SJCRH30 (cell line): ENCODE measurements at regions not wholly inside any gene's neighbourhood (a gene's known extent, or its start where the extent isn't known, plus 50 kb on each side); places are given as distances from the start of the nearest gene placed in this dataset.
"Not testable (repeated sequence)": the region's sequence is repeated elsewhere in the genome, so short reads cannot be mapped to it uniquely, and the experiment has no call there.

Source experiments
- DNase-seq, 2 experiments: peaks; one replicate each; pipeline ENCODE4 v3.0.0-alpha.2; 2015 to 2020
- H3K27ac ChIP-seq: fragments of 250-450 bp; sonication (Bioruptor Pico); 2 replicates; pipeline ENCODE4 v1.5.1; 2020; ENCODE audit warnings: mild to moderate bottlenecking, moderate library complexity
- H3K27me3 ChIP-seq: fragments of 250-450 bp; sonication (Bioruptor Pico); 2 replicates; pipeline ENCODE4 v1.5.1; 2020; ENCODE audit warnings: mild to moderate bottlenecking, moderate library complexity
- H3K36me3 ChIP-seq: fragments of 250-450 bp; sonication (Bioruptor Pico); 2 replicates; pipeline ENCODE4 v1.5.1; 2020; ENCODE audit warnings: mild to moderate bottlenecking, moderate library complexity
- H3K4me1 ChIP-seq: fragments of 250-450 bp; sonication (Bioruptor Pico); 2 replicates; pipeline ENCODE4 v1.5.1; 2020; ENCODE audit warnings: mild to moderate bottlenecking, moderate library complexity
- H3K4me3 ChIP-seq: fragments of 250-450 bp; sonication (Bioruptor Pico); 2 replicates; pipeline ENCODE4 v1.5.1; 2020; ENCODE audit warnings: mild to moderate bottlenecking, moderate library complexity
- H3K9me3 ChIP-seq: fragments of 250-450 bp; sonication (Bioruptor Pico); replicated peaks from 2 replicates; pipeline ENCODE4 v1.5.1; 2020; ENCODE audit warnings: mild to moderate bottlenecking, moderate library complexity

DNA sequence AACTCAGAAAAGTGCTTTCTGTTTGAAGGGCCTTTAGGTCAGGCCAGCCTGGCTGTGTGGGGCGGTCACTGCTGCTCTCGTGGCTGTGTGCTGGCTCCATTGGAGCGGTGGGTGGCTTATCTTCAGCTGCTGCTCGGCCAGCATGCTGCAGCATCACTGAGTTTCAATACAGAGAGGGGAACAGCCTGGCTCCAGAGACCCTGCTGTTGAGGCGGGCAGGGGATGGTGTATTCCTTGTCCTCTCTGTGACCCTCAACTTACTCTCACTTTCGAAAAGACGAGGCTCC, 248.5 kb upstream of the ONECUT1 start:
- H3K4me3 ChIP-seq, result no peak overlapping the region
- H3K36me3 ChIP-seq, result no peaks in the 10 kb centered on the region
- no peak for DNase-seq
- no peak overlapping the region for H3K27ac ChIP-seq
- no peaks in the 10 kb centered on the region for H3K27me3 ChIP-seq
- H3K4me1 ChIP-seq, result no peaks in the 10 kb centered on the region
- H3K9me3 ChIP-seq, result no peaks in the 10 kb centered on the region

- Histone ChIP-seq H3K27ac (no peak overlapping the region), H3K36me3 (no peaks in the 10 kb centered on the region), H3K4me1 (no peaks in the 10 kb centered on the region), H3K27me3 (no peaks in the 10 kb centered on the region), H3K4me3 (no peak overlapping the region), H3K9me3 (no peaks in the 10 kb centered on the region)
- no peak for DNase-seq
Measured at GRCh38 chr15:53037904-53038654, 247.9 kb upstream of the ONECUT1 start.

GRCh38 chr15:53036641-53037040, 246.5 kb upstream of the ONECUT1 start:
- H3K27ac ChIP-seq, result no peak overlapping the region
- H3K4me3 ChIP-seq, result no peak overlapping the region
- no peaks in the 10 kb centered on the region for H3K9me3 ChIP-seq
- H3K27me3 ChIP-seq, result no peaks in the 10 kb centered on the region
- H3K4me1 ChIP-seq, result no peaks in the 10 kb centered on the region
- no peaks in the 10 kb centered on the region for H3K36me3 ChIP-seq
- no peak for DNase-seq

GRCh38 chr15:53034767-53035245, 244.7 kb upstream of the ONECUT1 start:
- Histone ChIP-seq H3K27me3 (no peaks in the 10 kb centered on the region), H3K27ac (no peak overlapping the region), H3K36me3 (no peaks in the 10 kb centered on the region), H3K4me3 (no peak overlapping the region), H3K4me1 (no peaks in the 10 kb centered on the region), H3K9me3 (no peaks in the 10 kb centered on the region)
- DNase-seq, result no peak

GRCh38 chr15:53033709-53034108, 243.6 kb upstream of the ONECUT1 start:
- DNase-seq, result no peak
- no peak overlapping the region for H3K4me3 ChIP-seq
- no peaks in the 10 kb centered on the region for H3K36me3 ChIP-seq
- no peak overlapping the region for H3K27ac ChIP-seq
- no peaks in the 10 kb centered on the region for H3K4me1 ChIP-seq
- no peaks in the 10 kb centered on the region for H3K9me3 ChIP-seq
- H3K27me3 ChIP-seq, result no peaks in the 10 kb centered on the region

- DNase-seq, result no peak
- no peaks in the 10 kb centered on the region for H3K27me3 ChIP-seq
- H3K4me1 ChIP-seq, result no peaks in the 10 kb centered on the region
- no peak overlapping the region for H3K4me3 ChIP-seq
- no peaks in the 10 kb centered on the region for H3K36me3 ChIP-seq
- no peaks in the 10 kb centered on the region for H3K9me3 ChIP-seq
- no peak overlapping the region for H3K27ac ChIP-seq
Measured at GRCh38 chr15:53031469-53031868, 241.3 kb upstream of the ONECUT1 start.

DNA sequence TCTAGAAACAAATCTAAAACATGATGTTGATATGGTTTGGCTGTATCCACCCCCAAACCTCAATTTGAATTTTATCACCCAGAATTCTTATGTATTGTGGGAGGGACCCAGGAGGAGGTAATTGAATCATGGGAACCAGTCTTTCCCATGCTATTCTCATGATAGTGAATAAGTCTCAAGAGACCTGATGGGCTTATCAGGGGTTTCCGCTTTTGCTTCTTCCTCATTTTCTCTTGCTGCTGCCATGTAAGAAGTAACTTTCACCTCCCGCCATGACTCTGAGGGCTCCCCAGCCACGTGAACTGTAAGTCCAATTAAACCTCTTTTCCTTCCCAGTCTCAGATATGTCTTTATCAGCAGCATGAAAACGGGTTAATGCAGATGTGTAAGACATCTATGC, 232.7 kb upstream of the ONECUT1 start:
- no peak overlapping the region for H3K27ac ChIP-seq
- no peaks in the 10 kb centered on the region for H3K9me3 ChIP-seq
- no peak for DNase-seq
- H3K4me3 ChIP-seq, result no peak overlapping the region
- no peaks in the 10 kb centered on the region for H3K36me3 ChIP-seq
- no peaks in the 10 kb centered on the region for H3K4me1 ChIP-seq
- H3K27me3 ChIP-seq, result no peaks in the 10 kb centered on the region

GRCh38 chr15:53013329-53013728, 223.2 kb upstream of the ONECUT1 start:
- no peak overlapping the region for H3K27ac ChIP-seq
- no peaks in the 10 kb centered on the region for H3K36me3 ChIP-seq
- no peak overlapping the region for H3K4me3 ChIP-seq
- no peaks in the 10 kb centered on the region for H3K4me1 ChIP-seq
- no peaks in the 10 kb centered on the region for H3K9me3 ChIP-seq
- H3K27me3 ChIP-seq, result no peaks in the 10 kb centered on the region
- no peak for DNase-seq

DNA sequence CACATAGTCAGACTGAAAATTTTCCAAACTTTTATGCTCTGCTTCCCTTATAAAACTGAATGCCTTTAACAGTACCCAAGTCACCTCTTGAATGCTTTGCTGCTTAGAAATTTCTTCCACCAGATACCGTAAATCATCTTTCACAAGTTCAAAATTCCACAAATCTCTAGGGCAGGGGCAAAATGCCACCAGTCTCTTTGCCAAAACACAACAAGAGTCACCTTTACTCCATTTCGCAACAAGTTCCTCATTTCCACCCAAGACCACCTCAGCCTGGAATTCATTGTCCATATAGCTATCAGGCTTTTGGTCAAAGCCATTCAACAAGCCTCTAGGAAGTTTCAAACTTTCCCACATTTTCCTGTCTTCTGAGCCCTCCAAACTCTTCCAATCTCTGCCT, 221.6 kb upstream of the ONECUT1 start:
- H3K4me1 ChIP-seq, H3K27me3 ChIP-seq, H3K36me3 ChIP-seq, H3K9me3 ChIP-seq, H3K27ac ChIP-seq, DNase-seq, H3K4me3 ChIP-seq: not testable (repeated sequence)

- no peaks in the 10 kb centered on the region for H3K36me3 ChIP-seq
- DNase-seq, result no peak
- H3K4me3 ChIP-seq, result no peak overlapping the region
- H3K4me1 ChIP-seq, result no peaks in the 10 kb centered on the region
- H3K27me3 ChIP-seq, result no peaks in the 10 kb centered on the region; the same call in 1 of the 2 replicates
- H3K27ac ChIP-seq, result no peak overlapping the region
- no peaks in the 10 kb centered on the region for H3K9me3 ChIP-seq
Measured at GRCh38 chr15:53009093-53009492, 219.0 kb upstream of the ONECUT1 start.

GRCh38 chr15:53000409-53000808, 210.3 kb upstream of the ONECUT1 start:
- Histone ChIP-seq H3K4me1 (no peaks in the 10 kb centered on the region), H3K27me3 (no peaks in the 10 kb centered on the region; the same call in 1 of the 2 replicates), H3K27ac (no peak overlapping the region), H3K4me3 (no peak overlapping the region), H3K36me3 (no peaks in the 10 kb centered on the region), H3K9me3 (no peaks in the 10 kb centered on the region)
- no peak for DNase-seq

DNA sequence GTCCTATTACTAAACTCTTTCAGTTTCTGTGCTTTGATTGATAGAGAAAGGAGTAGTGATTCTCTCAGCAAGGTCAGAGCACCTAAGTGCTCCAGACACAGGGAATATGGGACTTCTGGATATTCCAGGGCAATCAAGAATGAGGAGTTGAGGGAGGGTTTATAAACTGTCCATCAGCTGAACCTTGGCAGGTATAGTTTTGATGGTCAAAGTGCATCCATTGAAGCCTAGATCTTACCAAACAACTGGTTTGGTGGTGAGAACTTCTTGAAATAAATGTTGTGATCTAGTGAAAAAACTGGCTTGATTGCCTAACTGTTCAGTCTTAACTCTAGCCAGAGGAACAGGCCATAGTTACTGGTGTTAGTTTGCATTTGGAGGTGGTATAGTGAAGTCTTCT, 207.0 kb upstream of the ONECUT1 start:
- H3K4me1 ChIP-seq, result no peaks in the 10 kb centered on the region
- no peaks in the 10 kb centered on the region for H3K36me3 ChIP-seq
- no peak for DNase-seq
- H3K4me3 ChIP-seq, result no peak overlapping the region
- no peaks in the 10 kb centered on the region for H3K9me3 ChIP-seq
- no peaks in the 10 kb centered on the region for H3K27me3 ChIP-seq
- H3K27ac ChIP-seq, result no peak overlapping the region

- DNase-seq, result no peak
- Histone ChIP-seq H3K27me3 (no peaks in the 10 kb centered on the region), H3K4me3 (no peak overlapping the region), H3K4me1 (no peaks in the 10 kb centered on the region), H3K9me3 (no peaks in the 10 kb centered on the region), H3K36me3 (no peaks in the 10 kb centered on the region), H3K27ac (no peak overlapping the region)
Measured at GRCh38 chr15:52994290-52994689, 204.2 kb upstream of the ONECUT1 start.

- Histone ChIP-seq H3K27ac (no peak overlapping the region), H3K9me3 (no peaks in the 10 kb centered on the region), H3K27me3 (no peaks in the 10 kb centered on the region), H3K36me3 (no peaks in the 10 kb centered on the region), H3K4me3 (no peak overlapping the region), H3K4me1 (no peaks in the 10 kb centered on the region)
- no peak for DNase-seq
Measured at GRCh38 chr15:52984507-52984906, 194.4 kb upstream of the ONECUT1 start.

DNA sequence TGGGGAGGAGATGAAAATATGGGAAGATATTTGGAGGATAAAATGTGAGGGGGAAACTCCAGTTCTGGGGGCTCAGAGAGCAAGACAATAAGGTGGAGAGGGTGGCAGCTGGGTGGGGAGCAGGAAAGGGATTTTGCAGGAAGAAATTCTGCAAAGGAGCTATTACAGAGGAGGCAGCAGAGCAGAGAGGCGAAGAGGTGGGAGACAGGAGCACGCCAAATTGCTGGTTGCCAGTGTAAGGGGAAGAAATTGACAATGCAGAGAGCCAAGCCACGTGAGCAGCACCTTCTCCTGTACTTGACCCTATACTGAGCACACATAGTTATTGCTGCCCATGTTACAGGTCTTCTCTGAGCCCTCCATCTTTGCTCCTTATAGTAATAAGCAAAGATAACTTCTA, 190.3 kb upstream of the ONECUT1 start:
- no peaks in the 10 kb centered on the region for H3K9me3 ChIP-seq
- no peaks in the 10 kb centered on the region for H3K4me1 ChIP-seq
- H3K4me3 ChIP-seq, result no peak overlapping the region
- H3K36me3 ChIP-seq, result no peaks in the 10 kb centered on the region
- DNase-seq, result no peak
- H3K27ac ChIP-seq, result no peak overlapping the region
- no peaks in the 10 kb centered on the region for H3K27me3 ChIP-seq

DNA sequence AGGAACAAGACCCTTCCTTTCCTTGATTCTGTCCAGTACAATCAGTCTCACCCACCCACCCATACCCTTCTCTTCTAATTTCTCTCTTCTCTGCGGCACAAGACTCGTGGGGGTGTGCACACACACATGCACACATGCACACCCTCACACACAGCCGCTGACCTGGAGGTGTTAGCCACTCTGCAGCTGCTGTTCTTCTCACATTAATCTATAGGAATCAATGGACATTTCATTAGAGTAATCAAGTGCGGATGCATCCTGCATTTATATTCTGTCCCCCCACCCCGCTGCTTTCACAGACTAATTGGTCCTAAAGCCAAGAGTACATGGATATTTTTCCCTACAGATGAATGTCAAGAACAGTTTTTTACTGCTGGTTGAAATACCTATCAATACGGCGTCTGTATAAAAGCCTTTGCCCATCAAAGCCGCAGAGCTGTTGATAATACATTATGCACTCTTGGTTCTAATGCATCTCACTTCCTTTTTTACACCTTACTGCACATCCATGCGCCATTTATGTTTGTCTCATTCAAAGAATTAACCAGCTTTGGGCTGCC, 186.5 kb upstream of the ONECUT1 start:
- DNase-seq, result no peak
- Histone ChIP-seq H3K4me1 (no peaks in the 10 kb centered on the region), H3K9me3 (no peaks in the 10 kb centered on the region), H3K36me3 (no peaks in the 10 kb centered on the region), H3K4me3 (no peak overlapping the region), H3K27ac (no peak overlapping the region), H3K27me3 (0 out of 2 replicates have a peak, but pooled peaks cover 4% of the 10 kb centered on the region)
